ENCODE measurements at regions not wholly inside any gene's neighbourhood (a gene's known extent, or its start where the extent isn't known, plus 50 kb on each side); places are given as distances from the start of the nearest gene placed in this dataset.

- TF ChIP-seq NFKB2 (CRISPR knock-in tag; IDR thresholded peaks at IDR 0.05; ENCODE audit: borderline replicate concordance) (peak; percentile 50; the same call in 1 of the 2 replicates), TOE1 (CRISPR knock-in tag; IDR thresholded peaks at IDR 0.05) (0 out of 2 replicates have a peak, but pooled peaks have one; percentile 30), ZBTB25 (CRISPR knock-in tag; IDR thresholded peaks at IDR 0.05) (0 out of 2 replicates have a peak, but pooled peaks have one; percentile 46), AHDC1 (CRISPR knock-in tag; IDR thresholded peaks at IDR 0.05; ENCODE audit: borderline replicate concordance) (no peak), ZNF124 (CRISPR knock-in tag; IDR thresholded peaks at IDR 0.05) (peak; percentile 57; the same call in 1 of the 2 replicates), ZGPAT (CRISPR knock-in tag; IDR thresholded peaks at IDR 0.05) (peak; percentile 16; the same call in 1 of the 2 replicates), KAT8 (CRISPR knock-in tag; IDR thresholded peaks at IDR 0.05) (peak; percentile 63; the same call in 1 of the 2 replicates), ZNF841 (CRISPR knock-in tag; IDR thresholded peaks at IDR 0.05; ENCODE audit: borderline replicate concordance) (no peak), MYPOP (CRISPR knock-in tag; IDR thresholded peaks at IDR 0.05) (peak; percentile 81; the same call in 1 of the 2 replicates), ZNF549 (CRISPR knock-in tag; IDR thresholded peaks at IDR 0.05) (no peak), HIVEP1 (CRISPR knock-in tag; IDR thresholded peaks at IDR 0.05) (no peak), MYNN (CRISPR knock-in tag; IDR thresholded peaks at IDR 0.05; ENCODE audit: low read depth) (no peak), KMT2B (CRISPR knock-in tag; IDR thresholded peaks at IDR 0.05) (peak; percentile 24; the same call in 1 of the 2 replicates), TOPORS (CRISPR knock-in tag; IDR thresholded peaks at IDR 0.05) (no peak; the same call in 1 of the 2 replicates), LBX2 (CRISPR knock-in tag; IDR thresholded peaks at IDR 0.05; ENCODE audit: borderline replicate concordance) (no peak)
- TF ChIP-seq, protein P1, sequence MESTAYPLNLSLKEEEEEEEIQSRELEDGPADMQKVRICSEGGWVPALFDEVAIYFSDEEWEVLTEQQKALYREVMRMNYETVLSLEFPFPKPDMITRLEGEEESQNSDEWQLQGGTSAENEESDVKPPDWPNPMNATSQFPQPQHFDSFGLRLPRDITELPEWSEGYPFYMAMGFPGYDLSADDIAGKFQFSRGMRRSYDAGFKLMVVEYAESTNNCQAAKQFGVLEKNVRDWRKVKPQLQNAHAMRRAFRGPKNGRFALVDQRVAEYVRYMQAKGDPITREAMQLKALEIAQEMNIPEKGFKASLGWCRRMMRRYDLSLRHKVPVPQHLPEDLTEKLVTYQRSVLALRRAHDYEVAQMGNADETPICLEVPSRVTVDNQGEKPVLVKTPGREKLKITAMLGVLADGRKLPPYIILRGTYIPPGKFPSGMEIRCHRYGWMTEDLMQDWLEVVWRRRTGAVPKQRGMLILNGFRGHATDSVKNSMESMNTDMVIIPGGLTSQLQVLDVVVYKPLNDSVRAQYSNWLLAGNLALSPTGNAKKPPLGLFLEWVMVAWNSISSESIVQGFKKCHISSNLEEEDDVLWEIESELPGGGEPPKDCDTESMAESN (CRISPR knock-in tag; conservative IDR thresholded peaks at IDR 0.05), result peak; percentile 61; the same call in 1 of the 2 replicates
Observed at GRCh38 chr14:34227834-34228649, 234.0 kb downstream of the SPTSSA start (continued).

All from HepG2 (cell line).